NCI-H1930 (cell line): ENCODE measurements at regions not wholly inside any gene's neighbourhood (a gene's known extent, or its start where the extent isn't known, plus 50 kb on each side); places are given as distances from the start of the nearest gene placed in this dataset.

Experiments used
- DNase-seq, 2 experiments: peaks; one replicate each; lab custom pipeline; 2025; lab: John Stamatoyannopoulos, UW

GRCh38 chr20:39568109-39568508 is 606.0 kb downstream of the DHX35 start:
- DNase-seq, result no peak

- DNase-seq, result no peak
Observed at GRCh38 chr20:39563349-39563748, 601.2 kb downstream of the DHX35 start.

GRCh38 chr20:39554341-39554740 is 592.2 kb downstream of the DHX35 start:
- DNase-seq, result no peak

GRCh38 chr20:39553120-39553519 is 591.0 kb downstream of the DHX35 start:
- no peak for DNase-seq

- no peak for DNase-seq
Observed at GRCh38 chr20:39549733-39550132, 587.6 kb downstream of the DHX35 start.

- no peak for DNase-seq
Observed at GRCh38 chr20:39547546-39548408, 585.6 kb downstream of the DHX35 start.

GRCh38 chr20:39541136-39541803 is 579.1 kb downstream of the DHX35 start:
- DNase-seq, result no peak

- DNase-seq, result no peak
Observed at GRCh38 chr20:39538317-39538716, 576.2 kb downstream of the DHX35 start.

- no peak for DNase-seq
Observed at GRCh38 chr20:39535301-39535700, 573.2 kb downstream of the DHX35 start.

GRCh38 chr20:39534846-39535245 is 572.7 kb downstream of the DHX35 start:
- no peak for DNase-seq

- DNase-seq, result no peak
Observed at GRCh38 chr20:39533858-39534257, 571.7 kb downstream of the DHX35 start.

GRCh38 chr20:39532205-39532604 is 570.1 kb downstream of the DHX35 start:
- no peak for DNase-seq

GRCh38 chr20:39528436-39528835 is 566.3 kb downstream of the DHX35 start:
- DNase-seq, result no peak

GRCh38 chr20:39524371-39524911 is 562.3 kb downstream of the DHX35 start:
- DNase-seq, result no peak

- no peak for DNase-seq
Observed at GRCh38 chr20:39523405-39523804, 561.3 kb downstream of the DHX35 start.

- DNase-seq, result no peak
Observed at GRCh38 chr20:39518654-39519053, 556.5 kb downstream of the DHX35 start.

GRCh38 chr20:39516964-39517363 is 554.8 kb downstream of the DHX35 start:
- DNase-seq, result no peak

- DNase-seq, result no peak
Observed at GRCh38 chr20:39504710-39505094, 542.6 kb downstream of the DHX35 start.

GRCh38 chr20:39503902-39504709 is 542.0 kb downstream of the DHX35 start:
- no peak for DNase-seq

- no peak for DNase-seq
Observed at GRCh38 chr20:39492223-39492797, 530.2 kb downstream of the DHX35 start.

GRCh38 chr20:39491711-39492110 is 529.6 kb downstream of the DHX35 start:
- no peak for DNase-seq

- no peak for DNase-seq
Observed at GRCh38 chr20:39489986-39490560, 527.9 kb downstream of the DHX35 start.
